ENCODE measurements at regions not wholly inside any gene's neighbourhood (a gene's known extent, or its start where the extent isn't known, plus 50 kb on each side); places are given as distances from the start of the nearest gene placed in this dataset.

- TF ChIP-seq, protein P1, sequence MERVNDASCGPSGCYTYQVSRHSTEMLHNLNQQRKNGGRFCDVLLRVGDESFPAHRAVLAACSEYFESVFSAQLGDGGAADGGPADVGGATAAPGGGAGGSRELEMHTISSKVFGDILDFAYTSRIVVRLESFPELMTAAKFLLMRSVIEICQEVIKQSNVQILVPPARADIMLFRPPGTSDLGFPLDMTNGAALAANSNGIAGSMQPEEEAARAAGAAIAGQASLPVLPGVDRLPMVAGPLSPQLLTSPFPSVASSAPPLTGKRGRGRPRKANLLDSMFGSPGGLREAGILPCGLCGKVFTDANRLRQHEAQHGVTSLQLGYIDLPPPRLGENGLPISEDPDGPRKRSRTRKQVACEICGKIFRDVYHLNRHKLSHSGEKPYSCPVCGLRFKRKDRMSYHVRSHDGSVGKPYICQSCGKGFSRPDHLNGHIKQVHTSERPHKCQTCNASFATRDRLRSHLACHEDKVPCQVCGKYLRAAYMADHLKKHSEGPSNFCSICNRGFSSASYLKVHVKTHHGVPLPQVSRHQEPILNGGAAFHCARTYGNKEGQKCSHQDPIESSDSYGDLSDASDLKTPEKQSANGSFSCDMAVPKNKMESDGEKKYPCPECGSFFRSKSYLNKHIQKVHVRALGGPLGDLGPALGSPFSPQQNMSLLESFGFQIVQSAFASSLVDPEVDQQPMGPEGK (CRISPR knock-in tag; IDR thresholded peaks at IDR 0.05; ENCODE audit: borderline replicate concordance), result no peak
- no peak for TF ChIP-seq CSRNP3 (CRISPR knock-in tag; IDR thresholded peaks at IDR 0.05)
- no peak for TF ChIP-seq RARB (CRISPR knock-in tag; IDR thresholded peaks at IDR 0.05)
- no peak for TF ChIP-seq ARNTL (CRISPR knock-in tag; IDR thresholded peaks at IDR 0.05; ENCODE audit: borderline replicate concordance, low read depth)
- no peak for TF ChIP-seq GLIS3 (CRISPR knock-in tag; IDR thresholded peaks at IDR 0.05)
- TF ChIP-seq CSDC2 (CRISPR knock-in tag; IDR thresholded peaks at IDR 0.05), result no peak
- TF ChIP-seq ZNF8 (CRISPR knock-in tag; IDR thresholded peaks at IDR 0.05), result no peak
- no peak for TF ChIP-seq SNAI2 (CRISPR knock-in tag; IDR thresholded peaks at IDR 0.05)
- TF ChIP-seq ZFP30 (CRISPR knock-in tag; IDR thresholded peaks at IDR 0.05), result no peak
- no peak for TF ChIP-seq ISL1 (CRISPR knock-in tag; IDR thresholded peaks at IDR 0.05)
- TF ChIP-seq BACH2 (CRISPR knock-in tag; IDR thresholded peaks at IDR 0.05; ENCODE audit: borderline replicate concordance), result no peak
- TF ChIP-seq TOX (CRISPR knock-in tag; IDR thresholded peaks at IDR 0.05; ENCODE audit: borderline replicate concordance), result no peak
- TF ChIP-seq, protein P2, sequence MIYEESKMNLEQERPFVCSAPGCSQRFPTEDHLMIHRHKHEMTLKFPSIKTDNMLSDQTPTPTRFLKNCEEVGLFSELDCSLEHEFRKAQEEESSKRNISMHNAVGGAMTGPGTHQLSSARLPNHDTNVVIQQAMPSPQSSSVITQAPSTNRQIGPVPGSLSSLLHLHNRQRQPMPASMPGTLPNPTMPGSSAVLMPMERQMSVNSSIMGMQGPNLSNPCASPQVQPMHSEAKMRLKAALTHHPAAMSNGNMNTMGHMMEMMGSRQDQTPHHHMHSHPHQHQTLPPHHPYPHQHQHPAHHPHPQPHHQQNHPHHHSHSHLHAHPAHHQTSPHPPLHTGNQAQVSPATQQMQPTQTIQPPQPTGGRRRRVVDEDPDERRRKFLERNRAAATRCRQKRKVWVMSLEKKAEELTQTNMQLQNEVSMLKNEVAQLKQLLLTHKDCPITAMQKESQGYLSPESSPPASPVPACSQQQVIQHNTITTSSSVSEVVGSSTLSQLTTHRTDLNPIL (CRISPR knock-in tag; IDR thresholded peaks at IDR 0.05; ENCODE audit: low read depth), result no peak
Measured at GRCh38 chrX:113399506-113400192, 559.0 kb upstream of the AMOT start.

All from SK-N-SH treated with all-trans-retinoic acid at 6 μM for 48 hours (cell line).